GM23338 (cell line): ENCODE measurements at regions not wholly inside any gene's neighbourhood (a gene's known extent, or its start where the extent isn't known, plus 50 kb on each side); places are given as distances from the start of the nearest gene placed in this dataset.
"Not testable (repeated sequence)": the region's sequence is repeated elsewhere in the genome, so short reads cannot be mapped to it uniquely, and the experiment has no call there.

Experiments
- CREB1 ChIP-seq: fragments of 250-450 bp; sonication (Bioruptor Pico); IDR thresholded peaks from 2 replicates; pipeline ENCODE4 v1.5.0; 2020; ENCODE audit warnings: low read depth, mild to moderate bottlenecking, moderate library complexity
- EZH2 ChIP-seq: fragments of 200-600 bp; sonication (generic); IDR thresholded peaks from one replicate; pipeline ENCODE4 v1.8.0; 2017; ENCODE audit warnings: antibody characterized with exemption, mild to moderate bottlenecking, low read depth; ENCODE audit not compliant: unreplicated experiment
- EZH2phosphoT487 ChIP-seq: fragments of 200-600 bp; sonication (generic); IDR thresholded peaks from one replicate; pipeline ENCODE4 v1.8.1; 2018; ENCODE audit warnings: antibody characterized with exemption; ENCODE audit not compliant: unreplicated experiment
- JUNB ChIP-seq: IDR thresholded peaks from one replicate; pipeline ENCODE4 v1.6.1; 2016; ENCODE audit warnings: antibody characterized with exemption; ENCODE audit not compliant: unreplicated experiment
- NANOG ChIP-seq: IDR thresholded peaks from 2 replicates; pipeline ENCODE4 v1.6.1; 2016; ENCODE audit warnings: antibody characterized with exemption, borderline replicate concordance
- POLR2AphosphoS5 ChIP-seq: IDR thresholded peaks from 2 replicates; pipeline ENCODE4 v1.6.1; 2016; ENCODE audit warnings: antibody characterized with exemption, low read depth
- ZNF114 ChIP-seq: fragments of 250-450 bp; sonication (Bioruptor Pico); IDR thresholded peaks from 2 replicates; pipeline ENCODE4 v1.5.0; 2020; ENCODE audit warnings: mild to moderate bottlenecking, moderate library complexity
- ZNF331 ChIP-seq: fragments of 250-450 bp; sonication (Bioruptor Pico); IDR thresholded peaks from 2 replicates; pipeline ENCODE4 v1.5.0; 2020; ENCODE audit warnings: low read depth, mild to moderate bottlenecking, moderate library complexity
- TF ChIP-seq, protein P1 (sequence below), 2 experiments: fragments of 200-600 bp in 1 of 2; sonication (generic) in 1 of 2; conservative IDR thresholded peaks; 2 replicates each; pipeline versions ENCODE4 v1.5.1 to v1.6.1; 2016 to 2017; ENCODE audit warnings: antibody characterized with exemption in 2 of 2, low read depth in 2 of 2, mild to moderate bottlenecking in 2 of 2, moderate library complexity in 1 of 2
- TF ChIP-seq, protein P2 (sequence below): IDR thresholded peaks from one replicate; pipeline ENCODE4 v1.6.1; 2018; ENCODE audit warnings: antibody characterized with exemption; ENCODE audit not compliant: unreplicated experiment
- TF ChIP-seq, protein P3 (sequence below): fragments of 250-450 bp; sonication (Bioruptor Pico); IDR thresholded peaks from 2 replicates; pipeline ENCODE4 v1.5.0; 2020; ENCODE audit warnings: mild to moderate bottlenecking, moderate library complexity
- TF ChIP-seq, protein P4 (sequence below): IDR thresholded peaks from 2 replicates; pipeline ENCODE4 v1.6.1; 2016; ENCODE audit warnings: antibody characterized with exemption

DNA sequence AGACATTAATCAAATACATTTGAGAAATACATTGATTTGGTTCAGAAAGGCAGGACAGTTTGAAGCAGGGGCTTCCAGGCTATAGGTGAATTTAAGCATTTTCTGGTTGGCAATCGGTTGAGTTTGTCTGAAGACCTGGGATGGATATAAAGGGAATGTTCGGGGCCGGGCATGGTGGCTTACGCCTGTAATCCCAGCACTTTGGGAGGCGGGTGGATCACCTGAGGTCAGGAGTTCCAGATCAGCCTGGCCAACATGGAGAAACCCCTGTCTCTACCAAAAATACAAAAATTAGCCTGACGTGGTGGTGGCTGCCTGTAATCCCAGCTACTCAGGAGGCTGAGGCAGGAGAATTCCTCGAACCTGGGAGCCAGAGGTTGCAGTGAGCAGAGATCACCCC, 166.5 kb upstream of the ATP10A start:
- TF ChIP-seq, protein P1, sequence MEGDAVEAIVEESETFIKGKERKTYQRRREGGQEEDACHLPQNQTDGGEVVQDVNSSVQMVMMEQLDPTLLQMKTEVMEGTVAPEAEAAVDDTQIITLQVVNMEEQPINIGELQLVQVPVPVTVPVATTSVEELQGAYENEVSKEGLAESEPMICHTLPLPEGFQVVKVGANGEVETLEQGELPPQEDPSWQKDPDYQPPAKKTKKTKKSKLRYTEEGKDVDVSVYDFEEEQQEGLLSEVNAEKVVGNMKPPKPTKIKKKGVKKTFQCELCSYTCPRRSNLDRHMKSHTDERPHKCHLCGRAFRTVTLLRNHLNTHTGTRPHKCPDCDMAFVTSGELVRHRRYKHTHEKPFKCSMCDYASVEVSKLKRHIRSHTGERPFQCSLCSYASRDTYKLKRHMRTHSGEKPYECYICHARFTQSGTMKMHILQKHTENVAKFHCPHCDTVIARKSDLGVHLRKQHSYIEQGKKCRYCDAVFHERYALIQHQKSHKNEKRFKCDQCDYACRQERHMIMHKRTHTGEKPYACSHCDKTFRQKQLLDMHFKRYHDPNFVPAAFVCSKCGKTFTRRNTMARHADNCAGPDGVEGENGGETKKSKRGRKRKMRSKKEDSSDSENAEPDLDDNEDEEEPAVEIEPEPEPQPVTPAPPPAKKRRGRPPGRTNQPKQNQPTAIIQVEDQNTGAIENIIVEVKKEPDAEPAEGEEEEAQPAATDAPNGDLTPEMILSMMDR (conservative IDR thresholded peaks at IDR 0.05; ENCODE audit: low read depth in 2 of 2), result not testable (repeated sequence)
- not testable (repeated sequence) for TF ChIP-seq POLR2AphosphoS5; CREB1 (CRISPR knock-in tag); EZH2; ZNF114 (CRISPR knock-in tag); NANOG; EZH2phosphoT487; JUNB; ZNF331 (CRISPR knock-in tag)
- TF ChIP-seq, protein P2, sequence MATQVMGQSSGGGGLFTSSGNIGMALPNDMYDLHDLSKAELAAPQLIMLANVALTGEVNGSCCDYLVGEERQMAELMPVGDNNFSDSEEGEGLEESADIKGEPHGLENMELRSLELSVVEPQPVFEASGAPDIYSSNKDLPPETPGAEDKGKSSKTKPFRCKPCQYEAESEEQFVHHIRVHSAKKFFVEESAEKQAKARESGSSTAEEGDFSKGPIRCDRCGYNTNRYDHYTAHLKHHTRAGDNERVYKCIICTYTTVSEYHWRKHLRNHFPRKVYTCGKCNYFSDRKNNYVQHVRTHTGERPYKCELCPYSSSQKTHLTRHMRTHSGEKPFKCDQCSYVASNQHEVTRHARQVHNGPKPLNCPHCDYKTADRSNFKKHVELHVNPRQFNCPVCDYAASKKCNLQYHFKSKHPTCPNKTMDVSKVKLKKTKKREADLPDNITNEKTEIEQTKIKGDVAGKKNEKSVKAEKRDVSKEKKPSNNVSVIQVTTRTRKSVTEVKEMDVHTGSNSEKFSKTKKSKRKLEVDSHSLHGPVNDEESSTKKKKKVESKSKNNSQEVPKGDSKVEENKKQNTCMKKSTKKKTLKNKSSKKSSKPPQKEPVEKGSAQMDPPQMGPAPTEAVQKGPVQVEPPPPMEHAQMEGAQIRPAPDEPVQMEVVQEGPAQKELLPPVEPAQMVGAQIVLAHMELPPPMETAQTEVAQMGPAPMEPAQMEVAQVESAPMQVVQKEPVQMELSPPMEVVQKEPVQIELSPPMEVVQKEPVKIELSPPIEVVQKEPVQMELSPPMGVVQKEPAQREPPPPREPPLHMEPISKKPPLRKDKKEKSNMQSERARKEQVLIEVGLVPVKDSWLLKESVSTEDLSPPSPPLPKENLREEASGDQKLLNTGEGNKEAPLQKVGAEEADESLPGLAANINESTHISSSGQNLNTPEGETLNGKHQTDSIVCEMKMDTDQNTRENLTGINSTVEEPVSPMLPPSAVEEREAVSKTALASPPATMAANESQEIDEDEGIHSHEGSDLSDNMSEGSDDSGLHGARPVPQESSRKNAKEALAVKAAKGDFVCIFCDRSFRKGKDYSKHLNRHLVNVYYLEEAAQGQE, result not testable (repeated sequence)
- TF ChIP-seq, protein P3, sequence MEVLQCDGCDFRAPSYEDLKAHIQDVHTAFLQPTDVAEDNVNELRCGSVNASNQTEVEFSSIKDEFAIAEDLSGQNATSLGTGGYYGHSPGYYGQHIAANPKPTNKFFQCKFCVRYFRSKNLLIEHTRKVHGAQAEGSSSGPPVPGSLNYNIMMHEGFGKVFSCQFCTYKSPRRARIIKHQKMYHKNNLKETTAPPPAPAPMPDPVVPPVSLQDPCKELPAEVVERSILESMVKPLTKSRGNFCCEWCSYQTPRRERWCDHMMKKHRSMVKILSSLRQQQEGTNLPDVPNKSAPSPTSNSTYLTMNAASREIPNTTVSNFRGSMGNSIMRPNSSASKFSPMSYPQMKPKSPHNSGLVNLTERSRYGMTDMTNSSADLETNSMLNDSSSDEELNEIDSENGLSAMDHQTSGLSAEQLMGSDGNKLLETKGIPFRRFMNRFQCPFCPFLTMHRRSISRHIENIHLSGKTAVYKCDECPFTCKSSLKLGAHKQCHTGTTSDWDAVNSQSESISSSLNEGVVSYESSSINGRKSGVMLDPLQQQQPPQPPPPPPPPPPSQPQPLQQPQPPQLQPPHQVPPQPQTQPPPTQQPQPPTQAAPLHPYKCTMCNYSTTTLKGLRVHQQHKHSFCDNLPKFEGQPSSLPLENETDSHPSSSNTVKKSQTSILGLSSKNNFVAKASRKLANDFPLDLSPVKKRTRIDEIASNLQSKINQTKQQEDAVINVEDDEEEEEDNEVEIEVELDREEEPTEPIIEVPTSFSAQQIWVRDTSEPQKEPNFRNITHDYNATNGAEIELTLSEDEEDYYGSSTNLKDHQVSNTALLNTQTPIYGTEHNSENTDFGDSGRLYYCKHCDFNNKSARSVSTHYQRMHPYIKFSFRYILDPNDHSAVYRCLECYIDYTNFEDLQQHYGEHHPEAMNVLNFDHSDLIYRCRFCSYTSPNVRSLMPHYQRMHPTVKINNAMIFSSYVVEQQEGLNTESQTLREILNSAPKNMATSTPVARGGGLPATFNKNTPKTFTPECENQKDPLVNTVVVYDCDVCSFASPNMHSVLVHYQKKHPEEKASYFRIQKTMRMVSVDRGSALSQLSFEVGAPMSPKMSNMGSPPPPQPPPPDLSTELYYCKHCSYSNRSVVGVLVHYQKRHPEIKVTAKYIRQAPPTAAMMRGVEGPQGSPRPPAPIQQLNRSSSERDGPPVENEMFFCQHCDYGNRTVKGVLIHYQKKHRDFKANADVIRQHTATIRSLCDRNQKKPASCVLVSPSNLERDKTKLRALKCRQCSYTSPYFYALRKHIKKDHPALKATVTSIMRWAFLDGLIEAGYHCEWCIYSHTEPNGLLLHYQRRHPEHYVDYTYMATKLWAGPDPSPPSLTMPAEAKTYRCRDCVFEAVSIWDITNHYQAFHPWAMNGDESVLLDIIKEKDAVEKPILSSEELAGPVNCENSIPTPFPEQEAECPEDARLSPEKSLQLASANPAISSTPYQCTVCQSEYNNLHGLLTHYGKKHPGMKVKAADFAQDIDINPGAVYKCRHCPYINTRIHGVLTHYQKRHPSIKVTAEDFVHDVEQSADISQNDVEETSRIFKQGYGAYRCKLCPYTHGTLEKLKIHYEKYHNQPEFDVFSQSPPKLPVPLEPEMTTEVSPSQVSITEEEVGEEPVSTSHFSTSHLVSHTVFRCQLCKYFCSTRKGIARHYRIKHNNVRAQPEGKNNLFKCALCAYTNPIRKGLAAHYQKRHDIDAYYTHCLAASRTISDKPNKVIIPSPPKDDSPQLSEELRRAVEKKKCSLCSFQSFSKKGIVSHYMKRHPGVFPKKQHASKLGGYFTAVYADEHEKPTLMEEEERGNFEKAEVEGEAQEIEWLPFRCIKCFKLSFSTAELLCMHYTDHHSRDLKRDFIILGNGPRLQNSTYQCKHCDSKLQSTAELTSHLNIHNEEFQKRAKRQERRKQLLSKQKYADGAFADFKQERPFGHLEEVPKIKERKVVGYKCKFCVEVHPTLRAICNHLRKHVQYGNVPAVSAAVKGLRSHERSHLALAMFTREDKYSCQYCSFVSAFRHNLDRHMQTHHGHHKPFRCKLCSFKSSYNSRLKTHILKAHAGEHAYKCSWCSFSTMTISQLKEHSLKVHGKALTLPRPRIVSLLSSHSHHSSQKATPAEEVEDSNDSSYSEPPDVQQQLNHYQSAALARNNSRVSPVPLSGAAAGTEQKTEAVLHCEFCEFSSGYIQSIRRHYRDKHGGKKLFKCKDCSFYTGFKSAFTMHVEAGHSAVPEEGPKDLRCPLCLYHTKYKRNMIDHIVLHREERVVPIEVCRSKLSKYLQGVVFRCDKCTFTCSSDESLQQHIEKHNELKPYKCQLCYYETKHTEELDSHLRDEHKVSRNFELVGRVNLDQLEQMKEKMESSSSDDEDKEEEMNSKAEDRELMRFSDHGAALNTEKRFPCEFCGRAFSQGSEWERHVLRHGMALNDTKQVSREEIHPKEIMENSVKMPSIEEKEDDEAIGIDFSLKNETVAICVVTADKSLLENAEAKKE (CRISPR knock-in tag), result not testable (repeated sequence)
- TF ChIP-seq, protein P4, sequence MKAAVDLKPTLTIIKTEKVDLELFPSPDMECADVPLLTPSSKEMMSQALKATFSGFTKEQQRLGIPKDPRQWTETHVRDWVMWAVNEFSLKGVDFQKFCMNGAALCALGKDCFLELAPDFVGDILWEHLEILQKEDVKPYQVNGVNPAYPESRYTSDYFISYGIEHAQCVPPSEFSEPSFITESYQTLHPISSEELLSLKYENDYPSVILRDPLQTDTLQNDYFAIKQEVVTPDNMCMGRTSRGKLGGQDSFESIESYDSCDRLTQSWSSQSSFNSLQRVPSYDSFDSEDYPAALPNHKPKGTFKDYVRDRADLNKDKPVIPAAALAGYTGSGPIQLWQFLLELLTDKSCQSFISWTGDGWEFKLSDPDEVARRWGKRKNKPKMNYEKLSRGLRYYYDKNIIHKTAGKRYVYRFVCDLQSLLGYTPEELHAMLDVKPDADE, result not testable (repeated sequence)
